NB4 (cell line): ENCODE measurements at regions not wholly inside any gene's neighbourhood (a gene's known extent, or its start where the extent isn't known, plus 50 kb on each side); places are given as distances from the start of the nearest gene placed in this dataset.

ENCODE experiments used
- MYC ChIP-seq: IDR thresholded peaks from 2 replicates; pipeline ENCODE4 v1.6.1; 2011; ENCODE audit warnings: low read depth, low read length
- POLR2A ChIP-seq: IDR thresholded peaks from 2 replicates; pipeline ENCODE4 v1.6.1; 2011; ENCODE audit warnings: mild to moderate bottlenecking; ENCODE audit not compliant: insufficient read length; ENCODE audit errors: extremely low read depth
- TF ChIP-seq, protein P1 (sequence below): IDR thresholded peaks from one replicate; pipeline ENCODE4 v1.5.1; 2012; ENCODE audit warnings: low read depth, low read length
- TF ChIP-seq, protein P2 (sequence below): IDR thresholded peaks from 2 replicates; pipeline ENCODE4 v1.6.1; 2011; ENCODE audit warnings: low read depth, low read length

DNA sequence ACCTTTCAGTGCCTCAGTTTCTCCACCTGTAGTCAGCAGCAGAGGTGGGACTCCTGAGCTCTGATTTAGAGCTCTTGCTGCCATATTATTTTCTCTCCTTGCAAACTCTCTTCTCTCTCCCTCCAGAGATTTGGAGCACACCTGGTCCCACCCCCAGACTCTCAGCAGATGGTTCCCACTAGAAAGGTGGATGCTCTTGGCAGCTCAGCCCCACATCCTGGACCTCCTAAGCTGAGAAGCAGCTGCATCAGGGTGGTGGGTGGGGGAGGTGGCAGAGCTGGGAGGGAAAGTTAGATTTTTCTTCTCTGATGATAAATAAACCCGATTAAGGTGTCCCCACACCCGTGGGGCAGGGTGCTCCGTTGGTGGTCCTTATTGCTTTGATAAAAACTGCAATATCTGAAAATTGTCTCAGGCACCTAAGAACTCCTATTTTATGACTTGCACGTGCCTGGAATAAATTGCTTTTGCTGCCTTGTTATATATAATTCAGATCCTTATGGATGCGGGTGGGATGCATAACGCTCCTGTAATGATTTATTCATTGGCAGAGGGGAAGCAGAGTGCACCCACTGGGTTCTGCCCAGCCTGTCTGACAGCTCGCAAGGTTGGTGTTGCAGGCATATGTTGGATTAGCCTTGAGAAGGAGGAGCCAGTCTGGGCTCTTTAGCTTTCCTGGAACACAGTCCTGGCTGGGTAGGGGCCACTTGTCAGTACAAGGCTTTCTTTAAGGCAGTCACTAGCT is 214.2 kb downstream of the SUDS3 start:
- TF ChIP-seq, protein P1, sequence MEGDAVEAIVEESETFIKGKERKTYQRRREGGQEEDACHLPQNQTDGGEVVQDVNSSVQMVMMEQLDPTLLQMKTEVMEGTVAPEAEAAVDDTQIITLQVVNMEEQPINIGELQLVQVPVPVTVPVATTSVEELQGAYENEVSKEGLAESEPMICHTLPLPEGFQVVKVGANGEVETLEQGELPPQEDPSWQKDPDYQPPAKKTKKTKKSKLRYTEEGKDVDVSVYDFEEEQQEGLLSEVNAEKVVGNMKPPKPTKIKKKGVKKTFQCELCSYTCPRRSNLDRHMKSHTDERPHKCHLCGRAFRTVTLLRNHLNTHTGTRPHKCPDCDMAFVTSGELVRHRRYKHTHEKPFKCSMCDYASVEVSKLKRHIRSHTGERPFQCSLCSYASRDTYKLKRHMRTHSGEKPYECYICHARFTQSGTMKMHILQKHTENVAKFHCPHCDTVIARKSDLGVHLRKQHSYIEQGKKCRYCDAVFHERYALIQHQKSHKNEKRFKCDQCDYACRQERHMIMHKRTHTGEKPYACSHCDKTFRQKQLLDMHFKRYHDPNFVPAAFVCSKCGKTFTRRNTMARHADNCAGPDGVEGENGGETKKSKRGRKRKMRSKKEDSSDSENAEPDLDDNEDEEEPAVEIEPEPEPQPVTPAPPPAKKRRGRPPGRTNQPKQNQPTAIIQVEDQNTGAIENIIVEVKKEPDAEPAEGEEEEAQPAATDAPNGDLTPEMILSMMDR, result no peak
- no peak for TF ChIP-seq POLR2A
- TF ChIP-seq, protein P2, sequence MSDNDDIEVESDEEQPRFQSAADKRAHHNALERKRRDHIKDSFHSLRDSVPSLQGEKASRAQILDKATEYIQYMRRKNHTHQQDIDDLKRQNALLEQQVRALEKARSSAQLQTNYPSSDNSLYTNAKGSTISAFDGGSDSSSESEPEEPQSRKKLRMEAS, result no peak
- TF ChIP-seq MYC, result no peak
